GM23338 (cell line): ENCODE measurements at regions not wholly inside any gene's neighbourhood (a gene's known extent, or its start where the extent isn't known, plus 50 kb on each side); places are given as distances from the start of the nearest gene placed in this dataset.

Experiments
- ATAC-seq: fragments of 200-7000 bp; cut with Tn5 transposase; 3 replicates; pipeline ENCODE4 v1.9.1; 2020
- DNase-seq: peaks from one replicate; pipeline ENCODE4 v3.0.0-alpha.2; 2015; ENCODE audit warnings: low spot score
- H2AFZ ChIP-seq: fragments of 200-600 bp; sonication (generic); 2 replicates; pipeline ENCODE4 v1.8.0; 2016; ENCODE audit warnings: antibody characterized with exemption, mild to moderate bottlenecking, moderate library complexity
- H3F3A ChIP-seq: fragments of 200-600 bp; sonication (generic); replicated peaks from 2 replicates; pipeline ENCODE4 v1.8.0; 2017; ENCODE audit warnings: antibody characterized with exemption, mixed run types, low read depth
- H3K27ac ChIP-seq: fragments of 200-600 bp; sonication (generic); 2 replicates; pipeline ENCODE4 v1.6.1; 2016; ENCODE audit warnings: low read depth
- H3K27me3 ChIP-seq: fragments of 200-600 bp; sonication (generic); 2 replicates; pipeline ENCODE4 v1.8.0; 2016; ENCODE audit warnings: mild to moderate bottlenecking, mixed run types, moderate library complexity; ENCODE audit not compliant: insufficient read depth
- H3K36me3 ChIP-seq: fragments of 200-600 bp; sonication (generic); 2 replicates; pipeline ENCODE4 v1.8.0; 2016; ENCODE audit warnings: mild to moderate bottlenecking; ENCODE audit not compliant: insufficient read depth
- H3K4me1 ChIP-seq: fragments of 200-600 bp; sonication (generic); 2 replicates; pipeline ENCODE4 v1.8.0; 2016; ENCODE audit warnings: mild to moderate bottlenecking, moderate library complexity; ENCODE audit not compliant: insufficient read depth
- H3K4me2 ChIP-seq: fragments of 200-600 bp; sonication (generic); 2 replicates; pipeline ENCODE4 v1.7.1; 2017; ENCODE audit warnings: mixed run types
- H3K4me3 ChIP-seq: fragments of 200-600 bp; sonication (generic); 2 replicates; pipeline ENCODE4 v1.6.1; 2016; ENCODE audit warnings: mixed run types
- H3K79me2 ChIP-seq: fragments of 200-600 bp; sonication (generic); replicated peaks from 2 replicates; pipeline ENCODE4 v1.8.0; 2017; ENCODE audit warnings: mild to moderate bottlenecking; ENCODE audit not compliant: insufficient read depth
- H3K9me2 ChIP-seq: fragments of 200-600 bp; sonication (generic); 2 replicates; pipeline ENCODE4 v1.8.0; 2017; ENCODE audit not compliant: insufficient read depth
- H4K20me1 ChIP-seq: fragments of 200-600 bp; sonication (generic); replicated peaks from 2 replicates; pipeline ENCODE4 v1.8.0; 2017; ENCODE audit warnings: mild to moderate bottlenecking; ENCODE audit not compliant: insufficient read depth
- H3K27ac Mint-ChIP-seq: 2 replicates; pipeline ENCODE4 v1.8.0; 2020; ENCODE audit warnings: inconsistent platforms, mild to moderate bottlenecking, moderate library complexity, mixed read lengths
- H3K27me3 Mint-ChIP-seq: 3 replicates; pipeline ENCODE4 v1.8.0; 2022; ENCODE audit warnings: low read depth, mild to moderate bottlenecking, moderate library complexity, mixed read lengths, inconsistent platforms; ENCODE audit not compliant: insufficient read depth, poor library complexity
- H3K36me3 Mint-ChIP-seq: 3 replicates; pipeline ENCODE4 v1.8.0; 2021; ENCODE audit warnings: low read depth, mild to moderate bottlenecking, inconsistent platforms, moderate library complexity, mixed read lengths
- H3K4me1 Mint-ChIP-seq: 3 replicates; pipeline ENCODE4 v1.8.0; 2020; ENCODE audit warnings: mild to moderate bottlenecking, inconsistent platforms, mixed read lengths
- H3K4me3 Mint-ChIP-seq: 3 replicates; pipeline ENCODE4 v1.8.0; 2021; ENCODE audit warnings: moderate library complexity, mild to moderate bottlenecking, inconsistent platforms, mixed read lengths
- H3K9me3 Mint-ChIP-seq: 3 replicates; pipeline ENCODE4 v1.8.0; 2020; ENCODE audit warnings: moderate library complexity, mild to moderate bottlenecking, inconsistent platforms, mixed read lengths
- CREB1 ChIP-seq: fragments of 250-450 bp; sonication (Bioruptor Pico); IDR thresholded peaks from 2 replicates; pipeline ENCODE4 v1.5.0; 2020; ENCODE audit warnings: low read depth, mild to moderate bottlenecking, moderate library complexity
- CTCF ChIP-seq, 2 experiments: fragments of 200-600 bp in 1 of 2; sonication (generic) in 1 of 2; conservative IDR thresholded peaks; 2 replicates each; pipeline versions ENCODE4 v1.5.1 to v1.6.1; 2016 to 2017; ENCODE audit warnings: antibody characterized with exemption in 2 of 2, low read depth in 2 of 2, mild to moderate bottlenecking in 2 of 2, moderate library complexity in 1 of 2
- ETS1 ChIP-seq: IDR thresholded peaks from 2 replicates; pipeline ENCODE4 v1.6.1; 2016; ENCODE audit warnings: antibody characterized with exemption
- EZH2 ChIP-seq: fragments of 200-600 bp; sonication (generic); IDR thresholded peaks from one replicate; pipeline ENCODE4 v1.8.0; 2017; ENCODE audit warnings: antibody characterized with exemption, mild to moderate bottlenecking, low read depth; ENCODE audit not compliant: unreplicated experiment
- EZH2phosphoT487 ChIP-seq: fragments of 200-600 bp; sonication (generic); IDR thresholded peaks from one replicate; pipeline ENCODE4 v1.8.1; 2018; ENCODE audit warnings: antibody characterized with exemption; ENCODE audit not compliant: unreplicated experiment
- JUNB ChIP-seq: IDR thresholded peaks from one replicate; pipeline ENCODE4 v1.6.1; 2016; ENCODE audit warnings: antibody characterized with exemption; ENCODE audit not compliant: unreplicated experiment
- NANOG ChIP-seq: IDR thresholded peaks from 2 replicates; pipeline ENCODE4 v1.6.1; 2016; ENCODE audit warnings: antibody characterized with exemption, borderline replicate concordance
- POLR2AphosphoS5 ChIP-seq: IDR thresholded peaks from 2 replicates; pipeline ENCODE4 v1.6.1; 2016; ENCODE audit warnings: antibody characterized with exemption, low read depth
- REST ChIP-seq: IDR thresholded peaks from one replicate; pipeline ENCODE4 v1.6.1; 2018; ENCODE audit warnings: antibody characterized with exemption; ENCODE audit not compliant: unreplicated experiment
- STAT1 ChIP-seq: IDR thresholded peaks from one replicate; pipeline ENCODE4 v1.6.1; 2016; ENCODE audit warnings: antibody characterized with exemption; ENCODE audit not compliant: unreplicated experiment
- ZNF114 ChIP-seq: fragments of 250-450 bp; sonication (Bioruptor Pico); IDR thresholded peaks from 2 replicates; pipeline ENCODE4 v1.5.0; 2020; ENCODE audit warnings: mild to moderate bottlenecking, moderate library complexity
- ZNF331 ChIP-seq: fragments of 250-450 bp; sonication (Bioruptor Pico); IDR thresholded peaks from 2 replicates; pipeline ENCODE4 v1.5.0; 2020; ENCODE audit warnings: low read depth, mild to moderate bottlenecking, moderate library complexity
- ZNF462 ChIP-seq: fragments of 250-450 bp; sonication (Bioruptor Pico); IDR thresholded peaks from 2 replicates; pipeline ENCODE4 v1.5.0; 2020; ENCODE audit warnings: mild to moderate bottlenecking, moderate library complexity

- Histone ChIP-seq H3K27me3 (no peaks in the 10 kb centered on the region), H4K20me1 (no peaks in the 10 kb centered on the region), H3K79me2 (no peaks in the 10 kb centered on the region), H3K36me3 (peaks cover 7% of the 10 kb centered on the region; the same call in 1 of the 2 replicates), H3F3A (no peaks in the 10 kb centered on the region), H3K27ac (no peak overlapping the region), H3K4me1 (no peaks in the 10 kb centered on the region), H3K9me2 (no peaks in the 10 kb centered on the region), H2AFZ (no peak overlapping the region), H3K4me2 (no peak overlapping the region), H3K4me3 (no peak overlapping the region)
- Mint-ChIP-seq H3K4me3 (no peak overlapping the region), H3K4me1 (no peaks in the 10 kb centered on the region), H3K27ac (no peak overlapping the region), H3K36me3 (peaks cover 20% of the 10 kb centered on the region; the same call in 2 of the 3 replicates), H3K27me3 (no peaks in the 10 kb centered on the region), H3K9me3 (peaks cover 34% of the 10 kb centered on the region)
- TF ChIP-seq ETS1 (no peak), EZH2 (no peak), STAT1 (no peak), ZNF462 (CRISPR knock-in tag) (no peak), ZNF114 (no peak), JUNB (no peak), EZH2phosphoT487 (no peak), REST (no peak), POLR2AphosphoS5 (no peak), CREB1 (CRISPR knock-in tag) (no peak), CTCF (conservative IDR thresholded peaks at IDR 0.05; ENCODE audit: low read depth in 2 of 2) (no peak), ZNF331 (CRISPR knock-in tag) (no peak), NANOG (no peak)
- ATAC-seq = no peak
- no peak for DNase-seq
Measured at GRCh38 chr12:82279536-82280058, 78.6 kb downstream of the CCDC59 start.
